T-cell (primary cell): ENCODE measurements at regions not wholly inside any gene's neighbourhood (a gene's known extent, or its start where the extent isn't known, plus 50 kb on each side); places are given as distances from the start of the nearest gene placed in this dataset.

Experiments used
- ATAC-seq, 4 experiments: fragments of 200-7000 bp in 3 of 4; fragments of 150-1000 bp in 1 of 4; cut with Tn5 transposase; replicated peaks in 1 of 4; 1 replicate in 3 of 4; 2 replicates in 1 of 4; pipeline ENCODE4 v1.10.0; 2021; ENCODE audit warnings: moderate library complexity in 3 of 4, mild to moderate bottlenecking in 2 of 4, moderate number of reproducible peaks in 1 of 4
- CTCF ChIA-PET, 2 donors: fragments of 300-600 bp; sonication (Branson Sonifier 250); formaldehyde crosslinking; loops; one replicate each; lab custom pipeline; 2022; ENCODE audit warnings: antibody characterized with exemption in 2 of 2; lab: Charles Lee
- POLR2A ChIA-PET, 2 donors: fragments of 300-600 bp; sonication (Branson Sonifier 250); formaldehyde crosslinking; loops; one replicate each; lab custom pipeline; 2022; ENCODE audit warnings: antibody characterized with exemption in 2 of 2; lab: Charles Lee
- DNase-seq, 35 experiments: peaks; one replicate each; pipeline versions ENCODE4 v3.0.0 to v3.0.0-alpha.2; 2013 to 2023
- H3K27ac ChIP-seq: one replicate; pipeline ENCODE4 v1.5.1; 2013; ENCODE audit warnings: low read length
- H3K27me3 ChIP-seq, 2 experiments: replicated peaks in 1 of 2; 1 replicate in 1 of 2; 2 replicates in 1 of 2; pipeline versions ENCODE4 v1.6.1 to v1.7.0; 2013; ENCODE audit warnings: low read length in 1 of 2, mixed read lengths in 1 of 2; ENCODE audit not compliant: control insufficient read depth in 2 of 2, insufficient read depth in 2 of 2; ENCODE audit errors: extremely low read depth in 1 of 2
- H3K36me3 ChIP-seq, 2 donors: 1 replicate in 1 of 2; 2 replicates in 1 of 2; pipeline versions ENCODE4 v1.6.1 to v1.7.0; 2013; ENCODE audit warnings: low read length in 1 of 2; ENCODE audit not compliant: control insufficient read depth in 2 of 2, insufficient read depth in 1 of 2; ENCODE audit errors: extremely low read depth in 1 of 2
- H3K4me1 ChIP-seq, 2 experiments: 1 replicate in 1 of 2; 2 replicates in 1 of 2; pipeline versions ENCODE4 v1.6.1 to v1.7.0; 2013; ENCODE audit warnings: low read length in 2 of 2, mixed read lengths in 1 of 2; ENCODE audit not compliant: insufficient read depth in 2 of 2, control insufficient read depth in 1 of 2; ENCODE audit errors: extremely low read depth in 1 of 2
- H3K4me3 ChIP-seq, 2 donors: 1 replicate in 1 of 2; 2 replicates in 1 of 2; pipeline versions ENCODE4 v1.5.1 to v1.7.0; 2013; ENCODE audit warnings: mild to moderate bottlenecking in 2 of 2, low read length in 1 of 2, moderate library complexity in 1 of 2; ENCODE audit not compliant: control insufficient read depth in 1 of 2; ENCODE audit errors: extremely low read depth in 1 of 2
- H3K9me3 ChIP-seq: 2 replicates; pipeline ENCODE4 v1.7.0; 2013
- H3K27ac Mint-ChIP-seq, 2 donors: one replicate each; pipeline ENCODE4 v1.8.0; 2020 to 2021; ENCODE audit warnings: mild to moderate bottlenecking in 2 of 2, mixed read lengths in 2 of 2
- H3K27me3 Mint-ChIP-seq, 2 donors: one replicate each; pipeline ENCODE4 v1.8.0; 2021 to 2022; ENCODE audit warnings: mixed read lengths in 2 of 2
- H3K36me3 Mint-ChIP-seq: one replicate; pipeline ENCODE4 v1.8.0; 2021; ENCODE audit warnings: mixed read lengths
- H3K4me1 Mint-ChIP-seq, 3 donors: one replicate each; pipeline ENCODE4 v1.8.0; 2020 to 2022; ENCODE audit warnings: mixed read lengths in 3 of 3, mild to moderate bottlenecking in 1 of 3
- H3K4me3 Mint-ChIP-seq, 3 donors: one replicate each; pipeline ENCODE4 v1.8.0; 2020 to 2022; ENCODE audit warnings: mild to moderate bottlenecking in 3 of 3, mixed read lengths in 3 of 3, moderate library complexity in 3 of 3
- H3K9me3 Mint-ChIP-seq, 3 donors: one replicate each; pipeline ENCODE4 v1.8.0; 2020 to 2022; ENCODE audit warnings: mixed read lengths in 3 of 3
- WGBS: methylation state at CpG from one replicate; pipeline ENCODE4 v1.1.5; 2013; ENCODE audit warnings: missing lambda C conversion rate; ENCODE audit not compliant: insufficient coverage; 5-methylcytosine and 5-hydroxymethylcytosine counted together

- peaks cover 10 to 14% (median 12%) of the 10 kb centered on the region in 3 donors for H3K4me1 Mint-ChIP-seq
- no peaks in the 10 kb centered on the region for H3K9me3 ChIP-seq
- no peak overlapping the region for H3K27ac ChIP-seq
- H3K4me3 Mint-ChIP-seq, result no peak overlapping the region
- H3K36me3 Mint-ChIP-seq, result peaks cover 3% of the 10 kb centered on the region
- H3K27me3 Mint-ChIP-seq, result no peaks in the 10 kb centered on the region
- CTCF ChIA-PET, result no interaction called here
- DNase-seq (no peak), ATAC-seq (no peak)
- no peak overlapping the region for H3K27ac Mint-ChIP-seq
- no peaks in the 10 kb centered on the region for H3K36me3 ChIP-seq
- H3K27me3 ChIP-seq, result no peaks in the 10 kb centered on the region
- H3K4me3 ChIP-seq, result no peak overlapping the region
- peaks cover 29 to 46% (median 33%) of the 10 kb centered on the region in 3 donors for H3K9me3 Mint-ChIP-seq
- POLR2A ChIA-PET, result no interaction called here
- H3K4me1 ChIP-seq, result no peaks in the 10 kb centered on the region
- no CpG with 5 or more reads among the region's 1 CpG for WGBS
Measured at GRCh38 chr1:187153047-187153446, 324.3 kb downstream of the PLA2G4A start.

- ChIA-PET CTCF (no interaction called here), POLR2A (no interaction called here)
- H3K36me3 Mint-ChIP-seq, result no peaks in the 10 kb centered on the region
- H3K27me3 Mint-ChIP-seq, result no peaks in the 10 kb centered on the region
- WGBS, result no CpG with 5 or more reads among the region's 1 CpG
- peaks cover 13 to 20% (median 17%) of the 10 kb centered on the region in 3 donors for H3K9me3 Mint-ChIP-seq
- no peak overlapping the region for H3K4me3 Mint-ChIP-seq
- peak overlapping the region; percentile 13 to 49 for H3K27ac Mint-ChIP-seq
- DNase-seq (peak in 1 of 35 experiments; percentile 1), ATAC-seq (no peak)
- no peaks in the 10 kb centered on the region for H3K27me3 ChIP-seq
- peaks cover 10 to 11% (median 10%) of the 10 kb centered on the region in 3 donors for H3K4me1 Mint-ChIP-seq
- H3K36me3 ChIP-seq, result no peaks in the 10 kb centered on the region
- H3K27ac ChIP-seq, result no peak overlapping the region
- H3K4me1 ChIP-seq, result no peaks in the 10 kb centered on the region
- no peaks in the 10 kb centered on the region for H3K9me3 ChIP-seq
- no peak overlapping the region for H3K4me3 ChIP-seq
Measured at GRCh38 chr1:187157115-187157514, 328.4 kb downstream of the PLA2G4A start.

DNA sequence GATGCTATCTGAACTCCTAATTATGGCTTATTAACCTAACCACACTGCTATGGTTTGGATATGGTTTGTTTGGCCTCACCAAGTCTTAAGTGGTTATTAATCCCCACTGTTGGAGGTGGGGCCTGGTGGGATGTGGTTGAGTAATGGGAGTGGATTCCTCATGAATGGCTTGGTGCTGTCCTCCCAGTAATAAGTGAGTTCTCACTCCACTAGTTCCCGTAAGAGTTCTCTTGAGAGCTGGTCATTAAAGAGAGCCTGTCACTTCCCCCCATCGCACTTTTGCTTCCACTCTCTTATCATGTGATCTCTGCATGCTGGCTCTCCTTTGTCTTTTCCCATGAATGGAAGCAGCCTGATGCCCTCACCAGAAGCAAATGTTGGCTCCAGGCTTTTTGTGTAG is 328.8 kb downstream of the PLA2G4A start:
- ATAC-seq (no peak), DNase-seq (no peak)
- 80% methylated on average over 1 of the region's 2 CpGs for WGBS
- H3K4me1 ChIP-seq, result no peaks in the 10 kb centered on the region
- no peaks in the 10 kb centered on the region for H3K9me3 ChIP-seq
- Mint-ChIP-seq H3K36me3 (no peaks in the 10 kb centered on the region), H3K4me3 (no peak overlapping the region), H3K27me3 (no peaks in the 10 kb centered on the region), H3K27ac (peak overlapping the region; percentile 13 to 49), H3K9me3 (peaks cover 11 to 19% (median 13%) of the 10 kb centered on the region in 3 donors), H3K4me1 (peaks cover 10 to 11% (median 10%) of the 10 kb centered on the region in 3 donors)
- H3K4me3 ChIP-seq, result no peak overlapping the region
- no peaks in the 10 kb centered on the region for H3K36me3 ChIP-seq
- no peaks in the 10 kb centered on the region for H3K27me3 ChIP-seq
- ChIA-PET CTCF (no interaction called here), POLR2A (no interaction called here)
- no peak overlapping the region for H3K27ac ChIP-seq

DNA sequence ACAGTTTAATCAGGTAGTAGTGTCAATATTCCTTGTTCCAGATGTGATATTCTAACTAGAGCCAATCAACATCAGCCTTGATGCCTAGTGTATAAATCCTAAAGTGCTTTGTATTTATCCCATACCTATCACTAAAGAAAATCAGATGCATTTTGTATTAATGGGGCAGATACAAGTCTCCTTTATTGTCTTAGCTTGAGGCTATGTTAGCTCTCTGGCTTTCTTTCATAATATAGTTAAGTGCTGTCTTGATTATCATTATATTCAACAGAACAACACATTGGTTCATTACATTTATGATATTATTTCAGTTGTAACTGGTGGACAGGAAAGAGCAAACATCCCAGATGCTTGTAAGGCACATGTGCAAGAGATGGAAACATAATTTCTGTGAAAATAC is 338.8 kb downstream of the PLA2G4A start:
- Histone ChIP-seq H3K4me1 (no peaks in the 10 kb centered on the region), H3K27ac (no peak overlapping the region), H3K36me3 (no peaks in the 10 kb centered on the region), H3K4me3 (no peak overlapping the region), H3K27me3 (no peaks in the 10 kb centered on the region), H3K9me3 (no peaks in the 10 kb centered on the region)
- no peak for DNase-seq
- H3K27me3 Mint-ChIP-seq, result no peaks in the 10 kb centered on the region
- POLR2A ChIA-PET, result no interaction called here
- CTCF ChIA-PET, result interaction anchor here in 1 of 2 donors (1.0 kb wide), 1 partner anchor 17 kb away, joined by 3 read pairs; no protein-coding TSS in a partner anchor
- peaks cover 8 to 34% (median 25%) of the 10 kb centered on the region in 3 donors for H3K9me3 Mint-ChIP-seq
- no peak overlapping the region for H3K4me3 Mint-ChIP-seq
- H3K4me1 Mint-ChIP-seq, result no peaks in the 10 kb centered on the region
- ATAC-seq, result no peak
- no peak overlapping the region for H3K27ac Mint-ChIP-seq
- H3K36me3 Mint-ChIP-seq, result no peaks in the 10 kb centered on the region

DNA sequence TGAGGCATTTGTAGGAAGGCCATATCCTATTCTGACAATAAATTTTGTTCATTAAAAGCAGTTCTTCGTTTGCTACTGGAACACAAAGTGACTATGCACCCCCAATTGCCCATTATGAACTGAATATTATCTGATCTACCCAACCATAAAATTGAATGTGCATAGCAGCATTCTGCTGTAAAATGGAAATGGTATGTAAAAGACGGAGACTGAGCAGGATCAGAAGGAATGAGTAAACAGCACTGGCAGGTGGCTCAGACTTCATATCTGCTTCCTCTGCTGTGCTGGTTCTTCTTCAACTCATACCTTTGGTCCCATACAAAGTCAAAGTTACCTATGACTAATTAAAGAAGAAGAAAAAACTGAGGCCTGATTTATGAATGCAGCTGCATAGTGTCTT is 339.5 kb downstream of the PLA2G4A start:
- Mint-ChIP-seq H3K27ac (no peak overlapping the region), H3K36me3 (no peaks in the 10 kb centered on the region), H3K4me1 (no peaks in the 10 kb centered on the region), H3K9me3 (peaks cover 9 to 35% (median 20%) of the 10 kb centered on the region in 3 donors), H3K4me3 (no peak overlapping the region), H3K27me3 (no peaks in the 10 kb centered on the region)
- no peak for DNase-seq
- Histone ChIP-seq H3K4me3 (no peak overlapping the region), H3K27ac (no peak overlapping the region), H3K9me3 (no peaks in the 10 kb centered on the region), H3K36me3 (no peaks in the 10 kb centered on the region), H3K4me1 (no peaks in the 10 kb centered on the region), H3K27me3 (no peaks in the 10 kb centered on the region)
- ATAC-seq, result no peak
- CTCF ChIA-PET, result interaction anchor here in 1 of 2 donors (1.0 kb wide), 1 partner anchor 16 kb away, joined by 3 read pairs; no protein-coding TSS in a partner anchor
- POLR2A ChIA-PET, result no interaction called here
- 20% methylated on average over 1 of the region's 2 CpGs for WGBS

- no peak for ATAC-seq
- POLR2A ChIA-PET, result no interaction called here
Measured at GRCh38 chr1:187185389-187185788, 356.6 kb downstream of the PLA2G4A start.

GRCh38 chr1:187197685-187198084 is 368.9 kb downstream of the PLA2G4A start:
- no peak overlapping the region for H3K27ac ChIP-seq
- H3K4me1 ChIP-seq, result no peaks in the 10 kb centered on the region
- no peak overlapping the region for H3K4me3 ChIP-seq
- Mint-ChIP-seq H3K4me3 (no peak overlapping the region), H3K4me1 (no peaks in the 10 kb centered on the region), H3K9me3 (peaks cover 2 to 15% (median 7%) of the 10 kb centered on the region in 3 donors), H3K36me3 (no peaks in the 10 kb centered on the region), H3K27me3 (no peaks in the 10 kb centered on the region), H3K27ac (no peak overlapping the region)
- CTCF ChIA-PET, result no interaction called here
- DNase-seq (no peak), ATAC-seq (no peak)
- no peaks in the 10 kb centered on the region for H3K27me3 ChIP-seq
- H3K9me3 ChIP-seq, result no peaks in the 10 kb centered on the region
- POLR2A ChIA-PET, result no interaction called here
- H3K36me3 ChIP-seq, result no peaks in the 10 kb centered on the region

More at GRCh38 chr1:187185389-187185788, 356.6 kb downstream of the PLA2G4A start:
- no peaks in the 10 kb centered on the region for H3K27me3 ChIP-seq
- no peaks in the 10 kb centered on the region for H3K4me1 Mint-ChIP-seq
- CTCF ChIA-PET, result no interaction called here
- H3K27ac Mint-ChIP-seq, result no peak overlapping the region
- no peaks in the 10 kb centered on the region for H3K9me3 ChIP-seq
- peaks cover 5 to 29% (median 12%) of the 10 kb centered on the region in 3 donors for H3K9me3 Mint-ChIP-seq
- H3K4me3 ChIP-seq, result no peak overlapping the region
- no peaks in the 10 kb centered on the region for H3K27me3 Mint-ChIP-seq
- no peaks in the 10 kb centered on the region for H3K4me1 ChIP-seq
- WGBS, result no CpG with 5 or more reads among the region's 2 CpGs
- DNase-seq, result no peak
- no peak overlapping the region for H3K4me3 Mint-ChIP-seq
- H3K27ac ChIP-seq, result no peak overlapping the region
- no peaks in the 10 kb centered on the region for H3K36me3 ChIP-seq
- no peaks in the 10 kb centered on the region for H3K36me3 Mint-ChIP-seq
